ENCODE measurements at regions not wholly inside any gene's neighbourhood (a gene's known extent, or its start where the extent isn't known, plus 50 kb on each side); places are given as distances from the start of the nearest gene placed in this dataset.

DNA sequence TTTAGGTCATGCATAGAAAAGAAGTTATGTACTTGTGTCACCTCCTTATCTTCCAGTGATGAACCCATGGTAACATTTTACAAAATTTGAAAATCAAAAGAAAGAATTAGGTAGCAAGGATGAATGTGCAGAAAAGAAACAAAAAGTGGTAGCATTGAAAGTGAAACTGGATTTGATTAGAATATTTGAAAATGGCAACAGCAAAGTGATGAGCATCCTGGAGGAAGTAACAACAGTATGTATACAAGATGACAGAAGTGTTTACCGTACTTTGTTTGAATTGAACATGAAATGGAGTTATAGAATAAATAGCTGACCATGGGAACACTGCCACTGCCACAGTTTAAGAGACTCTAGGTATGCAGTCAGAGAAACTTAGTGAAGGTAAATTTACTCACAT is 1313.1 kb downstream of the CDH11 start:
- 65% methylated on average over 1 of the region's 1 CpG for WGBS
- no peaks in the 10 kb centered on the region for H3K9me3 ChIP-seq

DNA sequence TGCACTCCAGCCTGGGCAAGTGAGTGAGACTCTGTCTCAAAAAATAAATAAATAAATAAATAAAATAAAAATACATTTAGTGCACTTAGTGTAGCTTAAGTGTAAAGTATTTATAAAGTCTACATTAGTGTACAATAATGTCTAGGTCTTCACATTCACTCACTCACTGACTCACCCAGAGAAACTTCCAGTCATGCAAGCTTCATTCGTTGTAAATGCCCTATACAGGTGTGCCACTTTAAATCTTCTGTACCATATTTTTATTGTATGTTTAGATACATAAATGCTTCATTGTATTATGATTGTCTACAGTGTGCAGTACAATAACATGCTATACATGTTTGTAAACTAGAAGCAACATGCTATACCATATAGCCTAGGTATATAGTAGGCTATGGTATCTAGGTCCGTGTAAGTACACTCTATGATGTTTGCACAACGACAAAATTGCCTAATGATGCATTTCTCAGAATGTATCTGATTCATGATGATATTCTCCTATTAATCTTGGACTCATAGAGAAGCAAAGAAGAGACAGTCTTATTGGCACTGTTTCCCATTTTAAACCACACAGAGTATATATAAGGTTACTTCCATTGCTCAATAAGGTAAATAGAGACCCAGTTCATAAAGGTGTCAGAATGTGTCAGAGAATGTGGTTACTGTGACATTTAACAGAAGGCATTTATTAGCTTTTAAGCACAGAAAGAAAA is 1314.9 kb downstream of the CDH11 start:
- 32% methylated on average over 3 of the region's 3 CpGs for WGBS
- Histone ChIP-seq H3K36me3 (no peaks in the 10 kb centered on the region), H3K9me3 (no peaks in the 10 kb centered on the region), H3K4me1 (replicated peaks) (no peaks in the 10 kb centered on the region), H3K27ac (no peak overlapping the region), H3K27me3 (replicated peaks; ENCODE audit: insufficient read depth) (no peaks in the 10 kb centered on the region), H3K4me3 (no peak overlapping the region)
- intact Hi-C loops (cut with DNase I) = no loop called here
- no peak for TF ChIP-seq POLR2A (IDR thresholded peaks at IDR 0.05)
- no peak for TF ChIP-seq POLR2AphosphoS5 (IDR thresholded peaks at IDR 0.05)
- TF ChIP-seq, protein P1, sequence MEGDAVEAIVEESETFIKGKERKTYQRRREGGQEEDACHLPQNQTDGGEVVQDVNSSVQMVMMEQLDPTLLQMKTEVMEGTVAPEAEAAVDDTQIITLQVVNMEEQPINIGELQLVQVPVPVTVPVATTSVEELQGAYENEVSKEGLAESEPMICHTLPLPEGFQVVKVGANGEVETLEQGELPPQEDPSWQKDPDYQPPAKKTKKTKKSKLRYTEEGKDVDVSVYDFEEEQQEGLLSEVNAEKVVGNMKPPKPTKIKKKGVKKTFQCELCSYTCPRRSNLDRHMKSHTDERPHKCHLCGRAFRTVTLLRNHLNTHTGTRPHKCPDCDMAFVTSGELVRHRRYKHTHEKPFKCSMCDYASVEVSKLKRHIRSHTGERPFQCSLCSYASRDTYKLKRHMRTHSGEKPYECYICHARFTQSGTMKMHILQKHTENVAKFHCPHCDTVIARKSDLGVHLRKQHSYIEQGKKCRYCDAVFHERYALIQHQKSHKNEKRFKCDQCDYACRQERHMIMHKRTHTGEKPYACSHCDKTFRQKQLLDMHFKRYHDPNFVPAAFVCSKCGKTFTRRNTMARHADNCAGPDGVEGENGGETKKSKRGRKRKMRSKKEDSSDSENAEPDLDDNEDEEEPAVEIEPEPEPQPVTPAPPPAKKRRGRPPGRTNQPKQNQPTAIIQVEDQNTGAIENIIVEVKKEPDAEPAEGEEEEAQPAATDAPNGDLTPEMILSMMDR (IDR thresholded peaks at IDR 0.05) = no peak
- DNase-seq (ENCODE audit: low spot score) = no peak

More for the DNA sequence above, 1313.1 kb downstream of the CDH11 start:
- no peak for TF ChIP-seq POLR2A (IDR thresholded peaks at IDR 0.05)
- TF ChIP-seq, protein P1 (IDR thresholded peaks at IDR 0.05) = no peak
- no peak for TF ChIP-seq POLR2AphosphoS5 (IDR thresholded peaks at IDR 0.05)
- Histone ChIP-seq H3K4me1 (replicated peaks) (no peaks in the 10 kb centered on the region), H3K4me3 (no peak overlapping the region), H3K27me3 (replicated peaks; ENCODE audit: insufficient read depth) (no peaks in the 10 kb centered on the region), H3K36me3 (no peaks in the 10 kb centered on the region), H3K27ac (no peak overlapping the region)
- DNase-seq (ENCODE audit: low spot score) = no peak
- intact Hi-C loops (cut with DNase I) = no loop called here

DNA sequence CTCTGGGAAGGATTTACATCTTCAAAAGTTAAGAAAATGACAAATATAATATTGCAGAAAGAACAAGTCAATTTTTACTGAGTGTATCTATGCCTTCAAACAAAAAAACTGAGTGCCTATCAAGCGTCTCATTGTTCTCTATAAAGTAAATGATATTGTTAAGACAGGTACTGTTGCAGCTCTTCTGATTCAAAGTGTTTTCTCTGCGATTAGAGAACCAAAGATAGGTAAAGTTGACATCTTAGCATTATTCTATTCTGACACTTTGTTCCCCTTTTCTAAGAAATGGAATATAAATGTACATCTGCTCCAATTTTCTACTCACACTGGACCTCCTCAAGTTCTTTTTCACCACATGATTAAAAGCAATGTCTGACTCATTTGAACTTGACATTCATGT is 1317.7 kb downstream of the CDH11 start:
- Histone ChIP-seq H3K4me3 (no peak overlapping the region), H3K27ac (no peak overlapping the region), H3K4me1 (replicated peaks) (no peaks in the 10 kb centered on the region), H3K9me3 (no peaks in the 10 kb centered on the region), H3K36me3 (no peaks in the 10 kb centered on the region), H3K27me3 (replicated peaks; ENCODE audit: insufficient read depth) (no peaks in the 10 kb centered on the region)
- no peak for TF ChIP-seq POLR2AphosphoS5 (IDR thresholded peaks at IDR 0.05)
- no peak for DNase-seq (ENCODE audit: low spot score)
- intact Hi-C loops (cut with DNase I) = no loop called here
- WGBS = 87% methylated on average over 2 of the region's 2 CpGs

DNA sequence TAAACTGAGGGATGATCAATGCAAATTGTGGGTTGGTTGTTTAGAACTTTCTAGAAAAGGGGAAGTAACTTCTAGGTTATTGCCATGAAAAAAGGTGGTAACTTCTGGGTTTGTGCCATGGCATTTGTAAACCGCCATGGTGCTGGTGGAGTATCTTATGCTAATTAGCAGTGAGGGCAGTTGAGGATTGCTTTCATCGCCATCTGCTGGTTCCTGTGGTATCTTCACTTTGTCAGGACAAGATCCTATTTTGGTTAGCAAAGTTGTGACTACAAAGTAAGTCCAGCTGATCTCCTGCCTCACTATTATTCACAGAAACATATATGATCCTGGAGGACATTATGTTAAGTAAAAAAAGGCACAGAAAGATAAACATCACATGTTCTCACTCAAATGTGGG is 1332.3 kb downstream of the CDH11 start:
- Histone ChIP-seq H3K9me3 (no peaks in the 10 kb centered on the region), H3K36me3 (no peaks in the 10 kb centered on the region), H3K27ac (no peak overlapping the region), H3K4me1 (replicated peaks) (no peaks in the 10 kb centered on the region), H3K4me3 (no peak overlapping the region), H3K27me3 (replicated peaks; ENCODE audit: insufficient read depth) (no peaks in the 10 kb centered on the region)
- TF ChIP-seq POLR2A (IDR thresholded peaks at IDR 0.05) = no peak
- TF ChIP-seq, protein P1 (IDR thresholded peaks at IDR 0.05) = peak in 1 of 4 experiments; percentile 6
- no peak for DNase-seq (ENCODE audit: low spot score)
- WGBS = 90% methylated on average over 2 of the region's 2 CpGs
- intact Hi-C loops (cut with DNase I) = no loop called here

DNA sequence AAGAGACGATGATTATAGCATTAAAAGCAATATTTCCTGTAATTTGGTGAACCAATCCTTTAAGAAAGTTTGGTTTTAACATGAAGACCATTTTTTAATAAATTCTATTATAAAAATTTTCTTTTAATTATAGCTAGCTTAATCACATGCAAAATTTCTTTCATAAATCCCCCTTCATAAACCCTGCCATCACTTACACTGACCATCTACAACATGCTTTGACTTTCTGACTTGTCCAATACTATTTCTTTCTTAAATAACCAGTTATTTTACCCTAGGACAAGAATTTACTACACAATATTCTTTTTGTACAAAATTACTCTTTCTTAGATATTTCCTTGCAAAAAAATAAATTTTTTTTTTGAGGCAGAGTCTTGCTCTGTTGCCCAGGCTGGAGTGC is 1334.8 kb downstream of the CDH11 start:
- Histone ChIP-seq H3K27ac (no peak overlapping the region), H3K27me3 (replicated peaks; ENCODE audit: insufficient read depth) (no peaks in the 10 kb centered on the region), H3K4me3 (no peak overlapping the region), H3K9me3 (no peaks in the 10 kb centered on the region), H3K36me3 (no peaks in the 10 kb centered on the region), H3K4me1 (replicated peaks) (no peaks in the 10 kb centered on the region)
- intact Hi-C loops (cut with DNase I) = no loop called here
- no peak for DNase-seq (ENCODE audit: low spot score)
- TF ChIP-seq, protein P1 (IDR thresholded peaks at IDR 0.05) = no peak
- TF ChIP-seq POLR2AphosphoS5 (IDR thresholded peaks at IDR 0.05) = no peak
- no peak for TF ChIP-seq POLR2A (IDR thresholded peaks at IDR 0.05)
- WGBS = 91% methylated on average over 1 of the region's 1 CpG

All from prostate gland (tissue), 2 donors.